NCI-H524 (cell line): ENCODE measurements at regions not wholly inside any gene's neighbourhood (a gene's known extent, or its start where the extent isn't known, plus 50 kb on each side); places are given as distances from the start of the nearest gene placed in this dataset.
"Not testable (repeated sequence)": the region's sequence is repeated elsewhere in the genome, so short reads cannot be mapped to it uniquely, and the experiment has no call there.

Experiments
- DNase-seq, 2 experiments: peaks; one replicate each; lab custom pipeline; 2025; lab: John Stamatoyannopoulos, UW

DNA sequence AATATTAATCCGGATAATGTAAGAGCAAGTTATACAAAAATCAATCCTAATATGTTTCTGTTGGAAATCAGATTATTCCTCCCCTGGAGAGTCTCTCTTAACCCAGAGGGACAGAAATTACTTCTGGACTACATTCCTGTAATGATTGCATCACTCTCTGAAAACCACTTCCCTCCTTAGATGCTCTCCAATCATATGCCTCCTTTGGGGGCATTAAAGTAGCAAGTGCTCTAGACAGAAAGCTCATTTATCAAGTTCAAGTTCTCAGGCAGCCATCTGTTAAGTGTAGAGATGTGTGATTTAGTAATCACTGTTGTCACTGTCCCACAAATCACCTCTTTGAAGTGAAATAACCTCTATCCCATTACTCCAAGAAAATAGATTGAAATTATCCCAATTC is 247.1 kb downstream of the SLCO4C1 start:
- peak; percentile 84 to 96 for DNase-seq

DNA sequence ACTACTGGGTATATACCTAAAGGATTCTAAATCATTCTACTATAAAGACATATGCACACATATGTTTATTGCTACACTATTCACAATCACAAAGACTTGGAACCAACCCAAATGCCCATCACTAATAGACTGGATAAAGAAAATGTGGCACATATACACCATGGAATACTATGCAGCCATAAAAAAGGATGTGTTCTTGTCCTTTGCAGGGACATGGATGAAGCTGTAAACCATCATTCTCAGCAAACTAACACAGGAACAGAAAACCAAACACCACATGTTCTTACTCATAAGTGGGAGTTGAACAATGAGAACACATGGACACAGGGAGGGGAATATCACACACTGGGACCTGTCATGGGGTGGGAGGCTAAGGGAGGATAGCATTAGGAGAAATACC is 249.0 kb downstream of the SLCO4C1 start:
- DNase-seq: not testable (repeated sequence)

- DNase-seq: no peak
Observed at GRCh38 chr5:102040326-102040725, 255.8 kb downstream of the SLCO4C1 start.

DNA sequence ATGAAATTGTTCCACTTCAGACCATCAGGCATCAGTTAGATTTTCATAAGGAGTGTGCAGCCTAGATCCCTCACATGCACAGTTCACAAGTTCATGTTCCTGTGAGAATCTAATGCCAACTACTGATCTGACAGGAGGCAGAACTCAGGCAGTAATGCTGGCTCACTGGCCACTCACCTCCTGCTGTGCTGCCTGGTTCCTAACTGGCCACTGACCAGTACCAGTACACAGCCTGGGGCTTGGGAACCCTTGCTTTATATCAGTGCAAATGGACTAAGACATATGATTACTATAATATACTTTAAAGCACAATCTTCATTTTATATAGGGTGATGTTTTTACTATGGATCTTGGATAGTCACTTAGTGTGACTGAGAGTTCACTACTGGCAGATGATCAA is 259.2 kb downstream of the SLCO4C1 start:
- no peak for DNase-seq

DNA sequence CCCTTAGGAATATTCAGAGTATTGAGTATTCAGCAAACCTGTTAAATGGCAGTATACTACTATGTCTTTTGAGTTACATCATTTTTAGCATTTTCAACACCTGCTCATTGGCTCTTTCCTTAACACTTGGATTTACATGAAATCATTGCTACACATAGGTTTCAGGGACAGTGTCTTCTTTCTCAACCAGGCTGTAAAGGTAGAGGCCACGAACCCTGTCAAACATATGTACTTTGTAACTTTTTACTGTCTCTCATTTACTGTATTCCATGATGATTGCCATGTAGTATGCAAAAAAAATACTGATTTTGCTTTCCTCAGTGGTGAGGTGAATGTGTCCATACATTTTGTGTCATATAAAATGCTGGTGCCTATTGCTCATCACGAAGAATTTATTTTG is 264.4 kb downstream of the SLCO4C1 start:
- no peak for DNase-seq

- no peak for DNase-seq
Observed at GRCh38 chr5:102018690-102019089, 277.4 kb downstream of the SLCO4C1 start.

GRCh38 chr5:102018279-102018678 is 277.8 kb downstream of the SLCO4C1 start:
- no peak for DNase-seq

GRCh38 chr5:102014371-102014770 is 281.7 kb downstream of the SLCO4C1 start:
- no peak for DNase-seq

- no peak for DNase-seq
Observed at GRCh38 chr5:102010644-102011043, 285.4 kb downstream of the SLCO4C1 start.

- DNase-seq: no peak
Observed at GRCh38 chr5:101997235-101997634, 298.8 kb downstream of the SLCO4C1 start.

- no peak for DNase-seq
Observed at GRCh38 chr5:101995585-101995984, 300.5 kb downstream of the SLCO4C1 start.

- no peak for DNase-seq
Observed at GRCh38 chr5:101991486-101991885, 304.6 kb downstream of the SLCO4C1 start.

- no peak for DNase-seq
Observed at GRCh38 chr5:101989659-101990058, 306.4 kb downstream of the SLCO4C1 start.

DNA sequence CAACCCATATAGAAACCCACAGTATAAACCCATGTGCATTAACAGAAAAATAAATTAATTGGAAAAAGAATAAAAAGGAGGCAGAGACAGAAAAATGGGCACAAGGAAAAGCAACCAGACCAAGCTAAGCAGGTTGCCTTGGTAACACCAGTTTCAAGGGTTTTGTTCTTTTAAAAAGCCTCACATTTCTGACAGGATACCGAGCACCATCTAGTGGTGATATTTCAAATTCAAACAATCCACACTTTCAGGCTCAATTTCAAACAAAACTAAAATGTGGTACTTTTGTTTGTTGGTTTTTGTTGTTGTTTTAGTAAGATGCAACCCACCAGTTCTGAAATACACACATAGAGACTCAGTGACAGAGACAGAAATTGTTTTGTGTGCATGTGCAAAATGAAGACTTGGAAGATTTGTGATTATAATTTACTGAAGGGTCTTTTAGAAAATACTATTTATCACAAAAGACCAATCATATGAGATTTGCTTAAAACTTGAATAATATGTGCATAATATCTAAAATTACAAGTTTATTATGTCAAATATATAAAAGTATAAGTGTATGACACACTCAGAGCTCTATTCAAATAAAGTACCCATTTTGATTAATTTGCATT is 318.2 kb downstream of the SLCO4C1 start:
- DNase-seq: peak; percentile 16 to 73

- no peak for DNase-seq
Observed at GRCh38 chr5:101976933-101977332, 319.2 kb downstream of the SLCO4C1 start.

DNA sequence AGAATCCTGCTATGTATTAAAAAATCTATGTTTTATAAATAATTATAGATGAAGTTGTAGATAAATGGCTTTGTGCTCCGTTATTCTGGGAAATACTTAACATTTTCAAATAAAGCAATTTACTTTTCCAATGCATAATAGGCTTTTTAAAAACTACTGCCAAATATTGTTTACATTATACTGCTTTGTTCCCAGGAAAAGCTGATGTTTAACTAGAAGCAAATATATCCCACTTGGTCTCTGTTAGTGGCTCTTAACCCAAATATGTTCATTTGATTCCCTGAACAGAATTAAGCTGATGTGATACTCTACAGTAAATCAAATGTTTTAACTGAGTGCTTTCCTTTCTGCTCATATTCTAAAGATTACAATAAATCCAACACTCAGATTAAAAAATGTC is 326.3 kb downstream of the SLCO4C1 start:
- DNase-seq: no peak

- DNase-seq: no peak
Observed at GRCh38 chr5:101966476-101966875, 329.6 kb downstream of the SLCO4C1 start.

DNA sequence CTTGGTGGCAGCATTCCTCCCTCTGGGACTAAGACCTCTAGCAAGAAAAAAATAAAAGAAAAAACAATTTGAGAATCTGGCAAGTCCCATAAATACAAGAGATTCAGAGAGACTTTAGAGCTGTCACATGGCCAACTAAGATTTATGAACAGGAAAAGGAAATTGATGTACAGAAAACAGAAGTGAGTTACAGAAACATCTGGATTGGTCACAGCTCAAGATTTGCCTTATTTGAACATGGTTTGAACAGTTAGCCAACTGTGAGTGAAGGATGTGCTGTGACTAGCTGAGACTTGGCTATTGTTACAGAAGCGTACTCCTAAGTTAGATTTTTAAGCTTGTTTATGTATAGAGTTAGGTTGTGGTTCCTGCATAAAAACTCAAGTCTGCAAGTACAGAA is 340.2 kb downstream of the SLCO4C1 start:
- DNase-seq: no peak

GRCh38 chr5:101950019-101950418 is 346.1 kb downstream of the SLCO4C1 start:
- no peak for DNase-seq

DNA sequence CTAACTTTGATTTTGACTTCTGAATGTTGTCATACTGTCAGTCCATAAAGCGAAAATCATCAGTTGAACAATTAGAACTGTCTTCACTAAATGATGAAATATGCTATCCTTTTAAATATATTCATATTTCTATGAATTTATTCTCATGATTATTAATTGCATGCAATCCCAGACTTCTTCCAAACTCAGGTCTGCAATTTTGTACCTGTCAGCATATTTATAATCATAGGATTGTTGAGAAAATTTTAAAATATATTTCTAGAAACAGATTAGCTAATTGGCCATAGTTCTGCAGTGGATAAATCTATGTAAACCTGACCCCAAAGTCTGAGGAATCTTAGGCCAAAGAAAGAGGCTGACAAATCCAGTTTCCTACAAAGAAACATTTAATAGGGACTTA is 347.5 kb downstream of the SLCO4C1 start:
- no peak for DNase-seq

GRCh38 chr5:101943784-101944183 is 352.3 kb downstream of the SLCO4C1 start:
- DNase-seq: no peak

DNA sequence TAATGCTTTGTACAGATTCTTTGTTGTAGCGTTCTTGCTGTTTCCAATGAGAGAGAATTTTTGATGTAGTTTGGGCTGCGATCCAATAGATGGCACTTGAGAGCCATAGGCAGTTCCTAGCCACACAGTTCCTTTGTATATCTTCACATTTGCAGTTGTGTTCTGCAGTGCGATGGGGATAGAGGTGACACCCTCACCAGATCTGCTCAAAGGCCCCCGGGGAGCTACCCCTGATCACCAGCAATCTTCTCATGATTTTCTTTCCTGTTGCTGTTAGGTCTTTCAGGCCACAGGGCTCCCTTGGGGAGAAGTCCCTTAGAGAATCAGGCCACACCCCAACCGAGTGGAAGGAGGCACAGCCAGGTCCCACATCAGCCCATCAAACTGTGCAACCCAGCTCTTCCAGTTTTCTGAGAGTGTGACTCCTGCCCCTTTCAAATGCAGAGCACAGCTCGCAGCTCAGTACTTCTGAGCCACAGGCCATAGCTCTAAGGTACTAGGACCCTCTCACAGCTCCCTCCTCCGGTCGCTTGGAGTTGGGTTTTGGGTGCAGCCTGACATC is 353.7 kb downstream of the SLCO4C1 start:
- no peak for DNase-seq

- DNase-seq: no peak
Observed at GRCh38 chr5:101937041-101937440, 359.0 kb downstream of the SLCO4C1 start.

DNA sequence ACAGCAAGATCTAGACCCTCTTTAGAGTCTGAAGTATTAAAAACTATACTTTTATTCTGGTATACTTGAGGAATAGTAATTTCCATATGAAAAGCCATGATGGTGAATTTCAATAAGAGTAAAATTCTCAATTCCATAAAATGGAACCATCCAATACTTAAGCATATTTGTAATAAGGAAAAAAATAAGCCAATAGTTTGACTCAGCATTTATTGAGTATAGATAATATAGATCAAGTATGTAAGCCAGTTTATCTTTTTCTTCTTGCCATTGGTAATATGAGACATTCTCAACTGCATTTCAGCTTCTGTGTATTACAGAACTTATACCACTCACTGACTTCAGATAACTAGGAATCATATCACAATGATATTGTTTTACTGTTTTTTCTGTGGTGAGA is 361.0 kb downstream of the SLCO4C1 start:
- DNase-seq: no peak
